ENCODE measurements at regions not wholly inside any gene's neighbourhood (a gene's known extent, or its start where the extent isn't known, plus 50 kb on each side); places are given as distances from the start of the nearest gene placed in this dataset.

- TF ChIP-seq IRF3 (IDR thresholded peaks at IDR 0.05) (no peak), HDAC6 (IDR thresholded peaks at IDR 0.05; ENCODE audit: unreplicated experiment) (no peak), RBBP5 (conservative IDR thresholded peaks at IDR 0.05) (no peak), CEBPB (IDR thresholded peaks at IDR 0.05; ENCODE audit: borderline replicate concordance in 1 of 2, low read depth in 2 of 2, low read length in 2 of 2) (no peak), ZBED1 (IDR thresholded peaks at IDR 0.05; ENCODE audit: borderline replicate concordance) (0 out of 2 replicates have a peak, but pooled peaks have one; percentile 51), BRCA1 (IDR thresholded peaks at IDR 0.05; ENCODE audit: low read depth, low read length) (no peak), PAX8 (IDR thresholded peaks at IDR 0.05) (no peak), TAF1 (IDR thresholded peaks at IDR 0.05; ENCODE audit: borderline replicate concordance, low read depth, low read length) (no peak), NR2C1 (IDR thresholded peaks at IDR 0.05) (no peak), EP300 (IDR thresholded peaks at IDR 0.05; ENCODE audit: borderline replicate concordance in 1 of 2, control insufficient read depth in 1 of 2, low read depth in 2 of 2, low read length in 2 of 2) (peak; percentile 50 to 60; a peak in 2 of 4 replicates), CHD2 (IDR thresholded peaks at IDR 0.05; ENCODE audit: borderline replicate concordance, low read depth, low read length) (no peak), TCF12 (IDR thresholded peaks at IDR 0.05; ENCODE audit: low read depth, low read length) (peak; percentile 62; the same call in 1 of the 2 replicates), POLR2AphosphoS2 (IDR thresholded peaks at IDR 0.05; ENCODE audit: low read depth, low read length) (no peak), BMI1 (IDR thresholded peaks at IDR 0.05; ENCODE audit: borderline replicate concordance) (peak; percentile 47; the same call in 1 of the 2 replicates), SMAD5 (IDR thresholded peaks at IDR 0.05; ENCODE audit: low read depth) (no peak), ATF7 (IDR thresholded peaks at IDR 0.05; ENCODE audit: low read depth) (no peak), CREB1 (IDR thresholded peaks at IDR 0.05; ENCODE audit: low read depth) (no peak), SREBF2 (IDR thresholded peaks at IDR 0.05; ENCODE audit: low read length) (no peak), SREBF1 (IDR thresholded peaks at IDR 0.05; ENCODE audit: low read length) (no peak), NBN (IDR thresholded peaks at IDR 0.05) (0 out of 2 replicates have a peak, but pooled peaks have one; percentile 31), PML (IDR thresholded peaks at IDR 0.05; ENCODE audit: low read length) (no peak), NR2F1 (conservative IDR thresholded peaks at IDR 0.05) (no peak), ZNF274 (IDR thresholded peaks at IDR 0.05; ENCODE audit: insufficient read depth, insufficient read length) (no peak)
- TF ChIP-seq, protein P1, sequence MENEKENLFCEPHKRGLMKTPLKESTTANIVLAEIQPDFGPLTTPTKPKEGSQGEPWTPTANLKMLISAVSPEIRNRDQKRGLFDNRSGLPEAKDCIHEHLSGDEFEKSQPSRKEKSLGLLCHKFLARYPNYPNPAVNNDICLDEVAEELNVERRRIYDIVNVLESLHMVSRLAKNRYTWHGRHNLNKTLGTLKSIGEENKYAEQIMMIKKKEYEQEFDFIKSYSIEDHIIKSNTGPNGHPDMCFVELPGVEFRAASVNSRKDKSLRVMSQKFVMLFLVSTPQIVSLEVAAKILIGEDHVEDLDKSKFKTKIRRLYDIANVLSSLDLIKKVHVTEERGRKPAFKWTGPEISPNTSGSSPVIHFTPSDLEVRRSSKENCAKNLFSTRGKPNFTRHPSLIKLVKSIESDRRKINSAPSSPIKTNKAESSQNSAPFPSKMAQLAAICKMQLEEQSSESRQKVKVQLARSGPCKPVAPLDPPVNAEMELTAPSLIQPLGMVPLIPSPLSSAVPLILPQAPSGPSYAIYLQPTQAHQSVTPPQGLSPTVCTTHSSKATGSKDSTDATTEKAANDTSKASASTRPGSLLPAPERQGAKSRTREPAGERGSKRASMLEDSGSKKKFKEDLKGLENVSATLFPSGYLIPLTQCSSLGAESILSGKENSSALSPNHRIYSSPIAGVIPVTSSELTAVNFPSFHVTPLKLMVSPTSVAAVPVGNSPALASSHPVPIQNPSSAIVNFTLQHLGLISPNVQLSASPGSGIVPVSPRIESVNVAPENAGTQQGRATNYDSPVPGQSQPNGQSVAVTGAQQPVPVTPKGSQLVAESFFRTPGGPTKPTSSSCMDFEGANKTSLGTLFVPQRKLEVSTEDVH (IDR thresholded peaks at IDR 0.05; ENCODE audit: low read depth, partially characterized antibody): no peak
- TF ChIP-seq, protein P2, sequence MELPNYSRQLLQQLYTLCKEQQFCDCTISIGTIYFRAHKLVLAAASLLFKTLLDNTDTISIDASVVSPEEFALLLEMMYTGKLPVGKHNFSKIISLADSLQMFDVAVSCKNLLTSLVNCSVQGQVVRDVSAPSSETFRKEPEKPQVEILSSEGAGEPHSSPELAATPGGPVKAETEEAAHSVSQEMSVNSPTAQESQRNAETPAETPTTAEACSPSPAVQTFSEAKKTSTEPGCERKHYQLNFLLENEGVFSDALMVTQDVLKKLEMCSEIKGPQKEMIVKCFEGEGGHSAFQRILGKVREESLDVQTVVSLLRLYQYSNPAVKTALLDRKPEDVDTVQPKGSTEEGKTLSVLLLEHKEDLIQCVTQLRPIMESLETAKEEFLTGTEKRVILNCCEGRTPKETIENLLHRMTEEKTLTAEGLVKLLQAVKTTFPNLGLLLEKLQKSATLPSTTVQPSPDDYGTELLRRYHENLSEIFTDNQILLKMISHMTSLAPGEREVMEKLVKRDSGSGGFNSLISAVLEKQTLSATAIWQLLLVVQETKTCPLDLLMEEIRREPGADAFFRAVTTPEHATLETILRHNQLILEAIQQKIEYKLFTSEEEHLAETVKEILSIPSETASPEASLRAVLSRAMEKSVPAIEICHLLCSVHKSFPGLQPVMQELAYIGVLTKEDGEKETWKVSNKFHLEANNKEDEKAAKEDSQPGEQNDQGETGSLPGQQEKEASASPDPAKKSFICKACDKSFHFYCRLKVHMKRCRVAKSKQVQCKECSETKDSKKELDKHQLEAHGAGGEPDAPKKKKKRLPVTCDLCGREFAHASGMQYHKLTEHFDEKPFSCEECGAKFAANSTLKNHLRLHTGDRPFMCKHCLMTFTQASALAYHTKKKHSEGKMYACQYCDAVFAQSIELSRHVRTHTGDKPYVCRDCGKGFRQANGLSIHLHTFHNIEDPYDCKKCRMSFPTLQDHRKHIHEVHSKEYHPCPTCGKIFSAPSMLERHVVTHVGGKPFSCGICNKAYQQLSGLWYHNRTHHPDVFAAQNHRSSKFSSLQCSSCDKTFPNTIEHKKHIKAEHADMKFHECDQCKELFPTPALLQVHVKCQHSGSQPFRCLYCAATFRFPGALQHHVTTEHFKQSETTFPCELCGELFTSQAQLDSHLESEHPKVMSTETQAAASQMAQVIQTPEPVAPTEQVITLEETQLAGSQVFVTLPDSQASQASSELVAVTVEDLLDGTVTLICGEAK (IDR thresholded peaks at IDR 0.05; ENCODE audit: borderline replicate concordance): no peak
These were observed 312.7 kb upstream of the IGFBP3 start (continued) for GRCh38 chr7:46233585-46234329.
